RWPE1 (cell line): ENCODE measurements at regions not wholly inside any gene's neighbourhood (a gene's known extent, or its start where the extent isn't known, plus 50 kb on each side); places are given as distances from the start of the nearest gene placed in this dataset.
A peak's percentile ranks its signal among the peaks of the same experiment; 100 is the strongest.

ENCODE experiments used
- CTCF ChIA-PET: fragments of 350-600 bp; sonication (Branson Sonifier 250); formaldehyde crosslinking; extraction: SDS; loops from one replicate; lab custom pipeline; 2021; lab: Yijun Ruan, JAX
- POLR2A ChIA-PET: fragments of 400-600 bp; formaldehyde crosslinking; extraction: SDS; loops from one replicate; lab custom pipeline; 2020; ENCODE audit warnings: antibody characterized with exemption; ENCODE audit not compliant: low non-redundant PET; lab: Yijun Ruan, JAX
- DNase-seq: peaks from one replicate; pipeline ENCODE4 v3.0.0; 2012; ENCODE audit warnings: low spot score
- H3K27ac ChIP-seq: fragments of 450-650 bp; 2 replicates; pipeline ENCODE4 v1.5.1; 2017
- TF ChIP-seq, protein P1 (sequence below): fragments of 450-650 bp; conservative IDR thresholded peaks from 2 replicates; pipeline ENCODE4 v1.5.1; 2017; ENCODE audit warnings: low read depth, mild to moderate bottlenecking

DNA sequence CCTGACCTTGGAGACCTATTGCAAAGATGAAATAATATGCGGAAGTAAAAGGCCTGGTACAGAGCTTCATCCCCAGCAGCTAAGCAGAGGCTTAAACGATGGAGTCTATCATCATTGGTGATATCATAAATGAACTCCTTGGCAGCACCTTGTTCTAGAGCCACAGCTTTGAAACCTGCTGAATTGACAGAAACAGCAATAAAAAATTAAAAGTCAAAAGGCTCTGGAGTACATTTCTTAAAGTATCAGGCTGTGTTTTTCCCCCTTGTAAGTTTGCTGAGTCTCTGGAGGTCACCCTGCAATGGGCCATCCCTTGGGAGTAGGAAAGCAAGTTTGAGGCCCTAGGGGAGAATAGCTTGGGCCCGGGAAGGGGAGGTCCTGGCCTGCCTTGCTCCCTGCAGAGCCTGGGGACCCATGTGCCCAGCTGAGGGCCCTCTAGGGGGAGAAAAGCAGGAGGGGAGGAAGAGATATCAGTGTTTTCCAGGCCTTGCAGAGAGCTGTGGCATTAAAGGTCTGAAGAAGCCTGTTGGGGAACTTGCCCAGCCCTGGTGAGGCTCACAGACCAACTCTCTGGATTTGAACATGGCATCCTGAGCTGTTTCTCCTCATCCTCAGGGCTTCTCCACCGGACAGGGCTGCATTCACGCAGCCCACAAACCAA lies 416.1 kb downstream of the ZNF536 start:
- CTCF ChIA-PET, result interaction anchor here (0.6 to 1.1 kb wide), 3 partner anchors 12 to 119 kb away, joined by 3 read pairs; no protein-coding TSS in a partner anchor

DNA sequence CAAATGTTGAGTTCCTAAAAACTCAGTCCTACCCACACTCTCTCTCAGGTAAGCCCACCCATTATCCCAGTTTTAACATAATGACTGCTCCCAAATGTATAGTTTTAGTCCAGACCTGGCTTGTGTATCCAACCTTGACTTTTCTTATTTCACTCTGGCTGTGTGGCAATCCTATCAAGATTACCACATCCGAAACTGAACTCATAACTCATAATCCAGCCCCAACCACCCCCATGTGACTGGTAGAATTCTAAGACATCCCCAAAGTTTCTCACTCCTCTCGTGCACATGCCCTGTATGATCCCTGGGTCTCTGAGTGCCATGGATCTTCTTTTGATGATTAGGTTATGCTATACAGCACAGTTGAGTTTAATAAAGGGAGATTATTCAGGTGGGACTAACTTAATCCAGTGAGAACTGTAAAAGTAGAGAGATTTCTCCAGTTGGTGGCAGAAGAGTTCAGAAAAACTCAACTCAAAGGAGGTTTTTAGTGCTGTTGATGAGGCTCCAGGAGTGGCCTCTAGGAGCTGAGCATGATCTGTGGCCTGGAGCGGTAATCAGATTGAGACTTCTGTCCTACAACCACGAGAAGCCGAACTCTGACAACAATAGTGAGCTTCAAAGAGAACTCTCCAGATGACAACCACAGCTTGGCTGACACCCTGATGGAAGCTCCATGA lies 413.4 kb downstream of the ZNF536 start:
- DNase-seq, result no peak
- CTCF ChIA-PET, result interaction anchor here (0.7 kb wide), 1 partner anchor 27 kb away, joined by 3 read pairs; no protein-coding TSS in a partner anchor
- POLR2A ChIA-PET, result no interaction called here
- H3K27ac ChIP-seq, result no peak overlapping the region
- TF ChIP-seq, protein P1, sequence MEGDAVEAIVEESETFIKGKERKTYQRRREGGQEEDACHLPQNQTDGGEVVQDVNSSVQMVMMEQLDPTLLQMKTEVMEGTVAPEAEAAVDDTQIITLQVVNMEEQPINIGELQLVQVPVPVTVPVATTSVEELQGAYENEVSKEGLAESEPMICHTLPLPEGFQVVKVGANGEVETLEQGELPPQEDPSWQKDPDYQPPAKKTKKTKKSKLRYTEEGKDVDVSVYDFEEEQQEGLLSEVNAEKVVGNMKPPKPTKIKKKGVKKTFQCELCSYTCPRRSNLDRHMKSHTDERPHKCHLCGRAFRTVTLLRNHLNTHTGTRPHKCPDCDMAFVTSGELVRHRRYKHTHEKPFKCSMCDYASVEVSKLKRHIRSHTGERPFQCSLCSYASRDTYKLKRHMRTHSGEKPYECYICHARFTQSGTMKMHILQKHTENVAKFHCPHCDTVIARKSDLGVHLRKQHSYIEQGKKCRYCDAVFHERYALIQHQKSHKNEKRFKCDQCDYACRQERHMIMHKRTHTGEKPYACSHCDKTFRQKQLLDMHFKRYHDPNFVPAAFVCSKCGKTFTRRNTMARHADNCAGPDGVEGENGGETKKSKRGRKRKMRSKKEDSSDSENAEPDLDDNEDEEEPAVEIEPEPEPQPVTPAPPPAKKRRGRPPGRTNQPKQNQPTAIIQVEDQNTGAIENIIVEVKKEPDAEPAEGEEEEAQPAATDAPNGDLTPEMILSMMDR, result no peak

More for the DNA sequence above, 416.1 kb downstream of the ZNF536 start:
- POLR2A ChIA-PET, result no interaction called here
- H3K27ac ChIP-seq, result no peak overlapping the region
- TF ChIP-seq, protein P1, result no peak
- DNase-seq, result no peak

DNA sequence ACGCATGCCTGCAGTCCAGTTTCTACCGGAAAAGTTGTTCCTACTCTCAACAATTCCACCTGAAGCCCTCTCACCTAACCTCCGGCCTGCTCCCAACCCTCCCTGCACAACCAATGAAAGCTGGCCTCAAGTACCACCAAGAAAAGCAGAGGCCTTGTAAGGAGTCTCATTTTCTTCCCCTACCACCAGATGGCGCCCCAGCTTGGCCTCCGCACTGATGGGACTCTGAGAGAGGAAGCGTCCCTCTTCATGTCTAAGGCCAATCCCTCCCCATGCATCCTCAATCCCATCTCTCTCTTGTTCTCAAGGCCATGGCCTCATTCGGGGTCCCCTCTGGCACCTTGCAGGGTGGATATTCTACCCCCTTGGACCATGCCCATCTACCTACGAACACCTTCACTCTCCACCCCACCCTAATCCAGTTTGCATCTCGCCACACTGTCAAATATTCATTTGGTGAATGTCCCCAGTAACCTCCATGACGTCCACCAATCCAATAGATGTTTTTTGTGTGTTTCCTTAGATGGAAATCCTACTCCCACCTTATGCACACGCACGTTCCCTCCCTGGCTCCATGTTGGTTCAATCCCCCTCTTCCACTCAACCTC lies 412.8 kb downstream of the ZNF536 start:
- ChIA-PET POLR2A (no interaction called here), CTCF (interaction anchor here (0.6 to 1.3 kb wide), 2 partner anchors 88 to 1439 kb away, joined by 4 to 5 read pairs; no protein-coding TSS in a partner anchor)
- H3K27ac ChIP-seq, result no peak overlapping the region
- DNase-seq, result no peak
- TF ChIP-seq, protein P1, result peak; percentile 38; the same call in 1 of the 2 replicates

DNA sequence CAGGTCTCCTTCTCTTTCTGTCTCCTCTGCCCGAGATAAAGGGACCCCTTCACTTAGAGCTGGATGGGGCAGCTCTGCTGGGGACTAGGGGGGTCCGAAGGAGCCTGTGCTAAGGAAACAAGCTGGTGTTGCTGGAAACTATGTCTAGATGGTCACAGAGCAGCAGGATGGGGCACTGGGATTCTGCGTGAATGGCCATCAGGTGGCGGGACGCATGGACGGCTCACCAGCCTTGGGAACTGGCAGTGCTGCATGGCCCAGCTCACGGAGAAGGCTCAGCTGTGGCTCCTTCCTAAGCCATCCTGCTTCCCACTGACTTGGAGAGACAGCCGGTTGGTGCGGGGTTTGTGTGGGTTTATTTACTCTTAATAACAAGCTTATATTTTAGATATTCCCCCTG lies 411.8 kb downstream of the ZNF536 start:
- ChIA-PET POLR2A (no interaction called here), CTCF (interaction anchor here (1.3 kb wide), 1 partner anchor 1440 kb away, joined by 5 read pairs; no protein-coding TSS in a partner anchor)
- TF ChIP-seq, protein P1, result no peak
- DNase-seq, result no peak
- no peak overlapping the region for H3K27ac ChIP-seq

DNA sequence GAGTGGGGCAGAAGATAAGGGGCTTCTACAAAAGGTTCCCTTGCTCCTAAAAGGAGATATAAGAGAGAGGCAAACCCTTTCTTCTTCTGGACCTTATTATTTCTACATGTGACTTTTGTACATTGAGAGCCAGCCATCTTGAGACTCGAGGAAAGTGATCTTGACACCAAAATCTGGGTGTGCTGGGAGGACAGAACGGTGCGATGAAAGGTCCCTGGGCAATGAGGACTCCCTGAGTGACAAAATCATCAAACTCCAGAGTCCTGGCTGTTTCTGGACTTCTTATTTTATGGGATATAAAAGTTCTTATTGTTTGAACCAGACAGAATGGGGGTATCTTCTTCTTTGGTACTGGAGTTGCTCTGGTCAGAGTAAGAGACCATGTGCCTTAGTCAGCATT lies 411.0 kb downstream of the ZNF536 start:
- DNase-seq, result no peak
- ChIA-PET POLR2A (no interaction called here), CTCF (no interaction called here)
- TF ChIP-seq, protein P1, result no peak
- no peak overlapping the region for H3K27ac ChIP-seq

DNA sequence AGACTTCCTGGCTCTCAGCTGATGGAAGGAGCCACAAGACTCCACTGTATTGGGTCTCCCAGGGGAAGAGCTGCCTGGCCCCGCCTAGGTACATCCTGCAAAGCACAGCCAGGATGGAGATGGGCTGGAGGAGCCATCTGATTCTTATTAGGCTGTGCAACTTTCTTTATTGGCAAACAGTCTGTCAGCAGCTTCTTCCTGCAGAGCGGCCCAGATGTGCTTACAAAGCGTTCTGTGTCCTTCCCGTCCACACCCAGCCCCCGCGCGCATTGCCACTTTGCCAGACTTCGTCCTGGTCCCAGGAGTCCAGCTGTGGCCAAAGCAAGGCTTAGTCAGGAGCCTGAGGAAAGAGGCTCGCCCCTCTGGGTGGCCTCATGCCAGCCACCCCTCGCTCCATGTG lies 409.3 kb downstream of the ZNF536 start:
- TF ChIP-seq, protein P1, result no peak
- no peak overlapping the region for H3K27ac ChIP-seq
- no peak for DNase-seq
- CTCF ChIA-PET, result no interaction called here
- POLR2A ChIA-PET, result no interaction called here
